ENCODE measurements at regions not wholly inside any gene's neighbourhood (a gene's known extent, or its start where the extent isn't known, plus 50 kb on each side); places are given as distances from the start of the nearest gene placed in this dataset.

- H3K27me3 ChIP-seq = peaks cover 46% of the 10 kb centered on the region
- no peaks in the 10 kb centered on the region for H3K9me3 ChIP-seq
- no peak for DNase-seq
- no peaks in the 10 kb centered on the region for H3K36me3 ChIP-seq
- H3K27ac ChIP-seq = no peak overlapping the region
- TF ChIP-seq POLR2AphosphoS5 (IDR thresholded peaks at IDR 0.05) (no peak), EP300 (IDR thresholded peaks at IDR 0.05; ENCODE audit: low read depth) (no peak), CTCF (IDR thresholded peaks at IDR 0.05) (no peak), POLR2A (IDR thresholded peaks at IDR 0.05) (no peak)
- WGBS, 2 donors (ENCODE audit: low coverage in 1 of 2) = no CpG with 5 or more reads among the region's 11 CpGs
- no peaks in the 10 kb centered on the region for H3K4me1 ChIP-seq
- in situ Hi-C loops (cut with MboI; ENCODE audit: low pct_ligation_motif_present in 1 of 4, low pct_unique_long_range_greater_than_20kb in 1 of 4, low sequenced_read_pairs in 3 of 4) = loop anchor here in 1 of 4 donors (25.0 kb wide), 1 partner anchor 828 kb away; no protein-coding TSS in a partner anchor
- intact Hi-C loops (cut with DNase I; ENCODE audit: low total_unique reads) = no loop called here
- no peak overlapping the region for H3K4me3 ChIP-seq
These were observed 64.3 kb downstream of the DMRTA2 start for GRCh38 chr1:50358962-50359361.

DNA sequence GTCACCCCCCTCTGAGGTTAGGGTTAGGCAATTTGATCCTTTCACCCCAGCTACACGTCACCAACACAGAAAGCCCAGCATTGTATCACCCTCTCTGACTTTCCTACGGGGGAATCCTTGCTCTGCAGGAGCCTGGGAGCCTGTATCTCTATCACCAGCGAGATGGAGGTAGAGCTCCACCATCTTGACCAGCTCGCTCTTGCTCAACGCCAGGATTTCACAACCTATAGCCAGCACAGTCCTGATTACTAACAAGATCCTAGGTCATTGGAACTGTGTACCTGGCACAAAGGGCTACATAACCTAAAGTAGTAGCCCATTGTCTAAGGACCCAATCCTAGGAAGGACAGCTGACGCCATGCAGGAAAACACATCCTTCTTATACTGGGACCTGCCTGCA is 66.1 kb downstream of the DMRTA2 start:
- H3K4me3 ChIP-seq = no peak overlapping the region
- intact Hi-C loops (cut with DNase I; ENCODE audit: low total_unique reads) = no loop called here
- no peaks in the 10 kb centered on the region for H3K36me3 ChIP-seq
- no peak overlapping the region for H3K27ac ChIP-seq
- H3K4me1 ChIP-seq = no peaks in the 10 kb centered on the region
- H3K9me3 ChIP-seq = no peaks in the 10 kb centered on the region
- in situ Hi-C loops (cut with MboI; ENCODE audit: low pct_ligation_motif_present in 1 of 4, low pct_unique_long_range_greater_than_20kb in 1 of 4, low sequenced_read_pairs in 3 of 4) = loop anchor here in 1 of 4 donors (25.0 kb wide), 1 partner anchor 830 kb away; no protein-coding TSS in a partner anchor
- no peak for DNase-seq
- peaks cover 33% of the 10 kb centered on the region for H3K27me3 ChIP-seq
- no peak for TF ChIP-seq POLR2A (IDR thresholded peaks at IDR 0.05)
- no peak for TF ChIP-seq EP300 (IDR thresholded peaks at IDR 0.05; ENCODE audit: low read depth)
- no peak for TF ChIP-seq CTCF (IDR thresholded peaks at IDR 0.05)
- no peak for TF ChIP-seq POLR2AphosphoS5 (IDR thresholded peaks at IDR 0.05)
- WGBS, 2 donors (ENCODE audit: low coverage in 1 of 2) = 72% methylated on average over 6 of the region's 6 CpGs; no CpG with 5 or more reads in 1 of the 2 donors

GRCh38 chr1:50354813-50355212 is 68.4 kb downstream of the DMRTA2 start:
- in situ Hi-C loops (cut with MboI; ENCODE audit: low pct_ligation_motif_present in 1 of 4, low pct_unique_long_range_greater_than_20kb in 1 of 4, low sequenced_read_pairs in 3 of 4) = loop anchor here in 1 of 4 donors (25.0 kb wide), 1 partner anchor 832 kb away; no protein-coding TSS in a partner anchor
- 77% methylated on average over 4 of the region's 4 CpGs; no CpG with 5 or more reads in 1 of the 2 donors for WGBS, 2 donors (ENCODE audit: low coverage in 1 of 2)

DNA sequence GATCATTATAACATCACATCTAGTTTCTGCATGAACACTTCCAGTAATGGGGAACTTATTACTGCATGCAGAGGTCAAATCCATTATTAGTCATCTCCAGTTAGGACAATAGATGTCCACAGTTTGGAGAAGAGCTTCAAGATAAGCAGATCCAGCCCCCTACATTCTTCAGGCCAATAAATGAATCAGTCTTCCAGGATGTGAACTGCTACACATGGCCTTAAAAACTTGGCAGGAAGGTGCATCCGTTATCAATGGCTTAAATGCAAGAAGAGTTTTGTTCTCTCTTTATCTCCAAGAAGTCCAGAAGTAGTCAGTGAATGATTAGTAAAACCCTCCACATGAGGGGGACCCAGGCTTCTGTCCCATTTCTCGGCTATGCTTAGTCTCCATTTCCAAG is 70.8 kb downstream of the DMRTA2 start:
- Histone ChIP-seq H3K4me1 (no peaks in the 10 kb centered on the region), H3K27me3 (peaks cover 9% of the 10 kb centered on the region), H3K36me3 (no peaks in the 10 kb centered on the region), H3K27ac (no peak overlapping the region), H3K9me3 (no peaks in the 10 kb centered on the region), H3K4me3 (no peak overlapping the region)
- intact Hi-C loops (cut with DNase I; ENCODE audit: low total_unique reads) (no loop called here), in situ Hi-C loops (cut with MboI; ENCODE audit: low pct_ligation_motif_present in 1 of 4, low pct_unique_long_range_greater_than_20kb in 1 of 4, low sequenced_read_pairs in 3 of 4) (loop anchor here in 1 of 4 donors (25.0 kb wide), 1 partner anchor 835 kb away; no protein-coding TSS in a partner anchor)
- no peak for DNase-seq
- WGBS, 2 donors (ENCODE audit: low coverage in 1 of 2) = 58 to 88% methylated on average over 2 of the region's 2 CpGs
- TF ChIP-seq POLR2AphosphoS5 (IDR thresholded peaks at IDR 0.05) = no peak
- no peak for TF ChIP-seq POLR2A (IDR thresholded peaks at IDR 0.05)

More at GRCh38 chr1:50354813-50355212, 68.4 kb downstream of the DMRTA2 start:
- intact Hi-C loops (cut with DNase I; ENCODE audit: low total_unique reads) = no loop called here
- H3K27me3 ChIP-seq = peaks cover 24% of the 10 kb centered on the region
- no peak for DNase-seq
- TF ChIP-seq POLR2A (IDR thresholded peaks at IDR 0.05) (no peak), POLR2AphosphoS5 (IDR thresholded peaks at IDR 0.05) (no peak), EP300 (IDR thresholded peaks at IDR 0.05; ENCODE audit: low read depth) (no peak)
- H3K4me1 ChIP-seq = no peaks in the 10 kb centered on the region
- H3K36me3 ChIP-seq = no peaks in the 10 kb centered on the region
- H3K9me3 ChIP-seq = no peaks in the 10 kb centered on the region
- H3K27ac ChIP-seq = no peak overlapping the region
- no peak overlapping the region for H3K4me3 ChIP-seq

DNA sequence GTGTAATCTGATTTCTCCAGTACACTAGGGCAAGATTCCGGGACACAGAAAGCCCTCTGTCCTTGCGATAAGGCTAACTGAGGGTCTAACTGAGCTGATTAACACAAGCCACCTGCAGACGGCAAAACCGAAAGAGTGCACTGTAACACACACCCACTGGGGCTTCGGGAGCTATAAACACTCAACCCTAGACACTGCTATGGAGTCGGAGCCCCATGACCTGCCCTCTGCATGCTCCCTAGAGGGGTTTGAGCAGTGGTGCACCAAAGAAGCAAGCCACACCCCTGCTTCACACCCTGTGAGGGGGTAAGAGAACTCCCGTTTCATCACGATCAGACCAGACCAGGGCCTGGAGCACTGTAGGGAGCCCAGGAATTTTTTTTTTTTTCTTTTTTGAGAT is 72.4 kb downstream of the DMRTA2 start:
- no peak for TF ChIP-seq POLR2AphosphoS5 (IDR thresholded peaks at IDR 0.05)
- TF ChIP-seq CTCF (IDR thresholded peaks at IDR 0.05) = no peak
- no peak for TF ChIP-seq EP300 (IDR thresholded peaks at IDR 0.05; ENCODE audit: low read depth)
- no peak for TF ChIP-seq POLR2A (IDR thresholded peaks at IDR 0.05)
- in situ Hi-C loops (cut with MboI; ENCODE audit: low pct_ligation_motif_present in 1 of 4, low pct_unique_long_range_greater_than_20kb in 1 of 4, low sequenced_read_pairs in 3 of 4) (loop anchor here in 1 of 4 donors (25.0 kb wide), 1 partner anchor 836 kb away; no protein-coding TSS in a partner anchor), intact Hi-C loops (cut with DNase I; ENCODE audit: low total_unique reads) (no loop called here)
- no peak overlapping the region for H3K4me3 ChIP-seq
- H3K27ac ChIP-seq = no peak overlapping the region
- peaks cover 17% of the 10 kb centered on the region for H3K27me3 ChIP-seq
- H3K9me3 ChIP-seq = no peaks in the 10 kb centered on the region
- no peaks in the 10 kb centered on the region for H3K36me3 ChIP-seq
- WGBS, 2 donors (ENCODE audit: low coverage in 1 of 2) = 82% methylated on average over 8 of the region's 8 CpGs; no CpG with 5 or more reads in 1 of the 2 donors
- DNase-seq = no peak
- no peaks in the 10 kb centered on the region for H3K4me1 ChIP-seq
